Body of pancreas (tissue), 4 donors: ENCODE measurements at regions not wholly inside any gene's neighbourhood (a gene's known extent, or its start where the extent isn't known, plus 50 kb on each side); places are given as distances from the start of the nearest gene placed in this dataset.

ENCODE experiments used
- POLR2A ChIP-seq, 3 donors: fragments of 450-650 bp; IDR thresholded peaks; one replicate each; pipeline ENCODE4 v1.6.1; 2016; ENCODE audit warnings: antibody characterized with exemption in 3 of 3, mild to moderate bottlenecking in 2 of 3
- TF ChIP-seq, protein P1 (sequence below), 7 experiments: fragments of 450-650 bp in 4 of 7; fragments of 200-600 bp in 3 of 7; sonication (generic) in 3 of 7; IDR thresholded peaks; one replicate each; pipeline ENCODE4 v1.5.1; 2016 to 2019; ENCODE audit warnings: antibody characterized with exemption in 7 of 7

GRCh38 chr2:5373200-5373599, 319.0 kb upstream of the SOX11 start:
- TF ChIP-seq, protein P1, sequence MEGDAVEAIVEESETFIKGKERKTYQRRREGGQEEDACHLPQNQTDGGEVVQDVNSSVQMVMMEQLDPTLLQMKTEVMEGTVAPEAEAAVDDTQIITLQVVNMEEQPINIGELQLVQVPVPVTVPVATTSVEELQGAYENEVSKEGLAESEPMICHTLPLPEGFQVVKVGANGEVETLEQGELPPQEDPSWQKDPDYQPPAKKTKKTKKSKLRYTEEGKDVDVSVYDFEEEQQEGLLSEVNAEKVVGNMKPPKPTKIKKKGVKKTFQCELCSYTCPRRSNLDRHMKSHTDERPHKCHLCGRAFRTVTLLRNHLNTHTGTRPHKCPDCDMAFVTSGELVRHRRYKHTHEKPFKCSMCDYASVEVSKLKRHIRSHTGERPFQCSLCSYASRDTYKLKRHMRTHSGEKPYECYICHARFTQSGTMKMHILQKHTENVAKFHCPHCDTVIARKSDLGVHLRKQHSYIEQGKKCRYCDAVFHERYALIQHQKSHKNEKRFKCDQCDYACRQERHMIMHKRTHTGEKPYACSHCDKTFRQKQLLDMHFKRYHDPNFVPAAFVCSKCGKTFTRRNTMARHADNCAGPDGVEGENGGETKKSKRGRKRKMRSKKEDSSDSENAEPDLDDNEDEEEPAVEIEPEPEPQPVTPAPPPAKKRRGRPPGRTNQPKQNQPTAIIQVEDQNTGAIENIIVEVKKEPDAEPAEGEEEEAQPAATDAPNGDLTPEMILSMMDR (IDR thresholded peaks at IDR 0.05): no peak
- TF ChIP-seq POLR2A (IDR thresholded peaks at IDR 0.05): no peak
